ENCODE measurements at regions not wholly inside any gene's neighbourhood (a gene's known extent, or its start where the extent isn't known, plus 50 kb on each side); places are given as distances from the start of the nearest gene placed in this dataset.

GRCh38 chr2:217465100-217465499, 537.7 kb downstream of the TNS1 start:
- H3K4me2 ChIP-seq (replicated peaks; ENCODE audit: extremely low read depth, low read length, poor library complexity, severe bottlenecking): no peak overlapping the region
- H3K4me3 ChIP-seq (replicated peaks in 1 of 3; ENCODE audit: low read depth in 2 of 3, low read length in 3 of 3): no peak overlapping the region
- Mint-ChIP-seq H3K9me3 (no peaks in the 10 kb centered on the region), H3K4me1 (no peaks in the 10 kb centered on the region), H3K36me3 (no peaks in the 10 kb centered on the region), H3K27ac (no peak overlapping the region), H3K27me3 (ENCODE audit: low read depth in 3 of 3) (peaks cover 0 to 3% (median 0%) of the 10 kb centered on the region in 3 donors), H3K4me3 (no peak overlapping the region)
- DNase-seq: no peak
- no peak overlapping the region for H2AFZ ChIP-seq (ENCODE audit: insufficient read depth, low read depth, low read length, poor library complexity, severe bottlenecking)
- H3K4me1 ChIP-seq (ENCODE audit: control insufficient read depth in 1 of 2, insufficient read depth in 2 of 2, low read length in 2 of 2): no peaks in the 10 kb centered on the region
- no peaks in the 10 kb centered on the region for H3K36me3 ChIP-seq (replicated peaks in 1 of 2; ENCODE audit: control insufficient read depth in 1 of 2, insufficient read depth in 2 of 2, low read length in 2 of 2)
- H3K27ac ChIP-seq (ENCODE audit: low read depth in 1 of 2, low read length in 2 of 2): no peak overlapping the region
- H3K27me3 ChIP-seq (ENCODE audit: control insufficient read depth in 2 of 2, insufficient read depth in 2 of 2, low read length in 2 of 2): no peaks in the 10 kb centered on the region
- TF ChIP-seq CTCF (IDR thresholded peaks at IDR 0.05): no peak
- WGBS (ENCODE audit: insufficient coverage): 100% methylated on average over 1 of the region's 2 CpGs
- H3K9ac ChIP-seq (ENCODE audit: insufficient read depth, low read length, poor library complexity, severe bottlenecking): no peak overlapping the region
- H4K20me1 ChIP-seq (ENCODE audit: insufficient read depth, low read length): no peaks in the 10 kb centered on the region
- intact Hi-C loops (cut with micrococcal nuclease): no loop called here
- no peaks in the 10 kb centered on the region for H3K79me2 ChIP-seq (ENCODE audit: insufficient read depth, low read length)
- H3K9me3 ChIP-seq (replicated peaks in 1 of 2; ENCODE audit: control insufficient read depth in 1 of 2, insufficient read depth in 1 of 2, low read length in 2 of 2): no peaks in the 10 kb centered on the region

- no peak overlapping the region for H3K27ac Mint-ChIP-seq
- H3K36me3 ChIP-seq (replicated peaks in 1 of 2; ENCODE audit: control insufficient read depth in 1 of 2, insufficient read depth in 2 of 2, low read length in 2 of 2): no peaks in the 10 kb centered on the region
- no peak overlapping the region for H3K4me3 ChIP-seq (replicated peaks in 1 of 3; ENCODE audit: low read depth in 2 of 3, low read length in 3 of 3)
- no peaks in the 10 kb centered on the region for H3K9me3 ChIP-seq (replicated peaks in 1 of 2; ENCODE audit: control insufficient read depth in 1 of 2, insufficient read depth in 1 of 2, low read length in 2 of 2)
- peaks cover 0 to 3% (median 0%) of the 10 kb centered on the region in 3 donors for H3K27me3 Mint-ChIP-seq (ENCODE audit: low read depth in 3 of 3)
- H3K36me3 Mint-ChIP-seq: no peaks in the 10 kb centered on the region
- H3K4me1 Mint-ChIP-seq: no peaks in the 10 kb centered on the region
- no CpG with 5 or more reads among the region's 2 CpGs for WGBS (ENCODE audit: insufficient coverage)
- H3K9ac ChIP-seq (ENCODE audit: insufficient read depth, low read length, poor library complexity, severe bottlenecking): no peak overlapping the region
- no peak for DNase-seq
- H3K4me2 ChIP-seq (replicated peaks; ENCODE audit: extremely low read depth, low read length, poor library complexity, severe bottlenecking): no peak overlapping the region
- intact Hi-C loops (cut with micrococcal nuclease): no loop called here
- no peaks in the 10 kb centered on the region for H3K79me2 ChIP-seq (ENCODE audit: insufficient read depth, low read length)
- no peak for TF ChIP-seq CTCF (IDR thresholded peaks at IDR 0.05)
- no peak overlapping the region for H3K4me3 Mint-ChIP-seq
- H3K4me1 ChIP-seq (ENCODE audit: control insufficient read depth in 1 of 2, insufficient read depth in 2 of 2, low read length in 2 of 2): no peaks in the 10 kb centered on the region
- no peaks in the 10 kb centered on the region for H3K27me3 ChIP-seq (ENCODE audit: control insufficient read depth in 2 of 2, insufficient read depth in 2 of 2, low read length in 2 of 2)
- peaks cover 0 to 4% (median 0%) of the 10 kb centered on the region in 7 donors for H3K9me3 Mint-ChIP-seq
- no peak overlapping the region for H2AFZ ChIP-seq (ENCODE audit: insufficient read depth, low read depth, low read length, poor library complexity, severe bottlenecking)
- no peaks in the 10 kb centered on the region for H4K20me1 ChIP-seq (ENCODE audit: insufficient read depth, low read length)
- no peak overlapping the region for H3K27ac ChIP-seq (ENCODE audit: low read depth in 1 of 2, low read length in 2 of 2)
Observed at GRCh38 chr2:217463402-217464075, 539.3 kb downstream of the TNS1 start.

Data from CD14-positive monocyte (primary cell).